DMS153 treated with DMSO at 0.1 percent for 48 hours (cell line): ENCODE measurements at regions not wholly inside any gene's neighbourhood (a gene's known extent, or its start where the extent isn't known, plus 50 kb on each side); places are given as distances from the start of the nearest gene placed in this dataset.
"Not testable (repeated sequence)": the region's sequence is repeated elsewhere in the genome, so short reads cannot be mapped to it uniquely, and the experiment has no call there.

ENCODE experiments used
- DNase-seq: peaks from one replicate; lab custom pipeline; 2025; ENCODE audit not compliant: unreplicated experiment; lab: John Stamatoyannopoulos, UW

- DNase-seq = no peak
Measured at GRCh38 chr18:73352546-73352945, 484.8 kb upstream of the NETO1 start.

GRCh38 chr18:73340135-73340977 is 472.6 kb upstream of the NETO1 start:
- DNase-seq = no peak

GRCh38 chr18:73331212-73331772 is 463.5 kb upstream of the NETO1 start:
- no peak for DNase-seq

DNA sequence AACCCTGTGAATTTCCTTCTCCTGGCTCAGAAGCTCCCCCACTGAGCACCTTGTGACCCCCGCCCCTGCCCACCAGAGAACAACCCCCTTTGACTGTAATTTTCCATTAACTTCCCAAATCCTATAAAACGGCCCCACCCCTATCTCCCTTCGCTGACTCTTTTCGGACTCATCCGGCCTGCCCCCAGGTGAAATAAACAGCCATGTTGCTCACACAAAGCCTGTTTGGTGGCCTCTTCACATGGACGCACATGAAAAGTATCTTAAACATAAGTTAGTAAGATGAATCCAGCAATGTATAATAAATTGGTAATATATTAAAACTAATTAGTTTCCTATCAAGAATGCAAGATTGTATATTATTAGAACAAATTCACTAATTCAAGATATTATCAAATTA is 462.3 kb upstream of the NETO1 start:
- DNase-seq = not testable (repeated sequence)

- DNase-seq = not testable (repeated sequence)
Measured at GRCh38 chr18:73324187-73324831, 456.5 kb upstream of the NETO1 start.

DNA sequence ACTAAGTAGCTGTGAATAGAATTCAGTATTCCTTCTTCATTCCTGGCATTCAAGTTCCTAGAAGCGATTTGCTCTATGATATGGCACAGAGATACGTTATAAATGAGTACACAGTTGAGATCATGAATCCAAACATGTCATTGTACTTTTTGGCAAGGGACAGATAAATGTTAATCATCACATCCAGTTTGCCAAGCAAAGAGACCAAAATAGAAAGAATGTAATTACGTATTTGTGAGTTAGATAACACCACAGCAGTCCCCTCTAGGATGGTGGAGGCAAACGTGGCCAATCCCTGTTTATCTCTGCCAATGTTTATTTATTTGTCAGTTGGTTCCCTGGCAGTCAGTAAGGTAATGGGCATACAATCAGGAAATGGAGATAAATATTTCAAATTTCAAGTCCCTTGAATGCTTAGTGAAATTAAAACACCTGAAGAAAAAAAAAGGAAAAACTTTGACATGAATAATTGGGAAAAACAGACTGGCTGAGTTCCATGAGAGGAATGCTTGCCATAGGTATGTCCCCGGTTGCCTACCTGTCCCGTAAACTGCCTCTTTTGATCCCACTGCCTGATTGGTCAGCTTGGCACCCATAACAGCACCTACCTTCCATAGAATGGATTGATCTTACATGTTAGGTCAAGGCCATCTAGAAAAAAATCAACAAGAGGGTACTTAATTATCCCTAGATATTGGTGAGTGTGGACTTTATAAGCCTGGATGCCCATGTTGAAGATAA is 451.1 kb upstream of the NETO1 start:
- DNase-seq = no peak

DNA sequence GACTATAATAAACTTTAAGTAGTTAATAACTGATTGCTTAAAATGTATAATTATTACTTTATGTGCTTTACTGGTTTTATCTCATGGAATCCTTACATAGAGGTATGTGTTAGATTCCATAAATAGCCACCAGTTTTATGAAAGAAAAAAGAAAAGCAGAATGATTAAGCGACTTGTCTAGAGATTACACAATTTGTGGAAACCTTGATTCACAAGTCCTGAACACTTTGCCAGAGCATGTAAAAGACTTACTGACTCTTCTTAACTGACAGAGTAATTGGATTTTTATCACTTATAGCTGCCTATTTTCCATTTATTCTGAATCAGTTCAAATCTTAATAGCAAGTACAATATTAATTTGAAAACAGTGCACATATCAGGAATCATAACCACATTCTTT is 448.7 kb upstream of the NETO1 start:
- DNase-seq = no peak

- no peak for DNase-seq
Measured at GRCh38 chr18:73315381-73315780, 447.6 kb upstream of the NETO1 start.

DNA sequence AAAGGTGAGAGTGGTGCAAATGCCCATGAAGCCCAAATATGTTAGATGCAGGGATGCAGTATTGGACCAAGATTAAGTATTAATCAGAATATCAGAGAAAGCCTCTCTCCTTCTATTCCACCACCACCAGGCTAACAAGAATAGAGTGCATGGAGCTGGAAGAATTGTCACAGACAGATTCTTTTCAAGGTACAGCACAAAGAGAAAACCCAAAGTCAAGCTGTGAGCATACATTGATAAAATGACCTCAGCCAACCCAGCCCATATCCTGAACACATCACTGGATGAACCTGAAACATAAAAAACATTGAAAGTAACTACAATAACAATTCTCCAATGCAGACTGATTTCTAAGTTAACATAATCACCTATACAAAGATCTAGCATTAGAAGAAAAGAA is 445.7 kb upstream of the NETO1 start:
- no peak for DNase-seq

GRCh38 chr18:73296686-73297085 is 428.9 kb upstream of the NETO1 start:
- no peak for DNase-seq

DNA sequence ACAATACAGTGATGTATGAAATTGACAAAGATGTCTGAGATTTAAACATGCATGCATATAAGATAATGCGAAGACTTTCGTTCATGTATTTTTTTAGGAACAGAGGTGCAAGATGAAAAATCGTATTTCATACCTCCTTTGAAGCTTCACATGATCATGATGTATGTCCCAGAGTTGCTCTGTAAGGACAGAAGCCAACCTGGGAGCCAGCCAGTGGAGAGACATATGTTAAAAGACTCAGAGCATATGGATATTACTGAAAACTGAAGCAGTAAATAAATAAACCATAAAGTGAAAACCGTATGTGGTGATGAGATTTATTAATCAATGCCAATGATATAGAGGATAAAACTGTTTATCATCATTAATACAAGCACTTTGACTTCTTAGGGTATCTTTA is 424.4 kb upstream of the NETO1 start:
- DNase-seq = no peak

DNA sequence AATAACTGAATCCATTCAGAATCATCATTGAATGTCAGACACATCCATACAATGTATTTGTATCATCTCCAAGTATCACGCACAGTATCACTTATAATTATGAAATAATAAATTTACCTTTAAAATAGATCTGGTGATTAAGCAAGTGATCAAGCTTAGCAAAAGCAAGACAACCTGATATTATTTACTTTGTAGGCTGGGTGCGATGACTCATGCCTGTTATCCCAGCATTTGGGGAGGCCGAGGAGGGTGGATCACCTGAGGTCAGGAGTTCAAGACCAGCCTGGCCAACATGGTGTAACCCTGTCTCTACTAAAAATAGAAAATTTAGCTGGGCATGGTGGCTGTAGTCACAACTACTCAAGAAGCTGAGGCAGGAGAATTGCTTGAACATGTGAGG is 421.0 kb upstream of the NETO1 start:
- no peak for DNase-seq

- peak; percentile 1 for DNase-seq
Measured at GRCh38 chr18:73286584-73286983, 418.8 kb upstream of the NETO1 start.

DNA sequence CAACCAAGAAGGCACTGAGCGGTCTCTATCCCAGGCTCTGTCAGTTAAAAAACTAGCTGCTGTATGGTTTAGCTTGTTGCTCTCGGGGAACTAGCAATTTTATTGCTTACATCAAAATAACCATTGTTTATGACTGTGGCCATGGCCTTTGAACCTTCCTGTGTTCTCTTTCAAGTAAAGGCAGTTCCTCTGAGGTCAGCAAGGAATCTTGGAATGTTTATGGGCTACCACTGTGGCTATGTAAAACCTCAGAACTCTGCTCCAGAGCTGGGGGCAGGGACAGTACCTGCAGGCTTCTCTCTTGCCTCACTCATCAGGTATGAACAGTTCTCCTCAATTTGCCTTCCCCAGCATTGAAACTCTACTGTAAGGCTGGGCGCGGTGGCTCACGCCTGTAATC is 416.0 kb upstream of the NETO1 start:
- no peak for DNase-seq

GRCh38 chr18:73283032-73283431 is 415.2 kb upstream of the NETO1 start:
- DNase-seq = no peak

DNA sequence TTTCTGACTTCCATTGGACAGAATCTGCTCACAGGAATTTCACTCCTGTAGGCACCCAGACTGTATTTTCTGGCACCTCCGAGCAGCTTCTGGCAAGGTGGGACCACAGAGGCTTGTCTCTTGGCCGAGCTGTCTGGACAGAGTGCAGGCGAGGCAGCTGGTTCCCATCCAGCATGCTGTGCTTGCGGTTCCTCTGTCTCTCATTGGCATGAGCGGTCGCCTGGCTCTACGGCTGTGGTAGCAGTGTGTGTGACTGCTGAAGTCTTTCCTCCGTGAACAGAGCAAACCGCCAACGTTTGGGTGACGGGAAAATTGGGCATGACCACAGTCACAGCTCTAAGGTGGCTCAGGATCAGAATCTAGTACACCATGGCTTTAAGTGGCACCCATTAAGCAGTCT is 411.7 kb upstream of the NETO1 start:
- no peak for DNase-seq

- no peak for DNase-seq
Measured at GRCh38 chr18:73274812-73275621, 407.2 kb upstream of the NETO1 start.

- peak; percentile 31 for DNase-seq
Measured at GRCh38 chr18:73270920-73271634, 403.3 kb upstream of the NETO1 start.

- no peak for DNase-seq
Measured at GRCh38 chr18:73264562-73264921, 396.8 kb upstream of the NETO1 start.

- no peak for DNase-seq
Measured at GRCh38 chr18:73261923-73262322, 394.1 kb upstream of the NETO1 start.
